ENCODE measurements at regions not wholly inside any gene's neighbourhood (a gene's known extent, or its start where the extent isn't known, plus 50 kb on each side); places are given as distances from the start of the nearest gene placed in this dataset.
"Not testable (repeated sequence)": the region's sequence is repeated elsewhere in the genome, so short reads cannot be mapped to it uniquely, and the experiment has no call there.

GRCh38 chr3:198167339-198168039, 207.5 kb downstream of the LMLN start:
- not testable (repeated sequence) for H3K79me2 ChIP-seq (replicated peaks; ENCODE audit: insufficient read depth, low read length); H3F3A ChIP-seq (ENCODE audit: insufficient read depth, low read length, poor library complexity, severe bottlenecking); H3K27me3 ChIP-seq (ENCODE audit: insufficient read depth, low read depth, low read length); H3K4me3 ChIP-seq (ENCODE audit: low read length); H3K9ac ChIP-seq (ENCODE audit: low read length); H2AFZ ChIP-seq (ENCODE audit: low read depth, low read length); H3K9me3 ChIP-seq (ENCODE audit: low read length); H3K27ac ChIP-seq (ENCODE audit: low read length); H4K20me1 ChIP-seq (ENCODE audit: insufficient read depth); H3K4me2 ChIP-seq (ENCODE audit: low read length); H3K36me3 ChIP-seq (ENCODE audit: insufficient read depth, low read length); H3K9me2 ChIP-seq (ENCODE audit: insufficient read depth, low read length)
- peak; percentile 91 for TF ChIP-seq CTCF (IDR thresholded peaks at IDR 0.05; ENCODE audit: poor library complexity, severe bottlenecking)
- TF ChIP-seq SMC3 (conservative IDR thresholded peaks at IDR 0.05; ENCODE audit: poor library complexity), result peak; percentile 84
- TF ChIP-seq RAD21 (conservative IDR thresholded peaks at IDR 0.05), result peak; percentile 70

GRCh38 chr3:198170781-198171180, 210.8 kb downstream of the LMLN start:
- not testable (repeated sequence) for H3K27ac ChIP-seq (ENCODE audit: low read length); H3K79me2 ChIP-seq (replicated peaks; ENCODE audit: insufficient read depth, low read length); H3K9ac ChIP-seq (ENCODE audit: low read length); H3K9me3 ChIP-seq (ENCODE audit: low read length); H3K4me3 ChIP-seq (ENCODE audit: low read length); H3K4me2 ChIP-seq (ENCODE audit: low read length); H3K27me3 ChIP-seq (ENCODE audit: insufficient read depth, low read depth, low read length); H2AFZ ChIP-seq (ENCODE audit: low read depth, low read length); H3K36me3 ChIP-seq (ENCODE audit: insufficient read depth, low read length); H3K9me2 ChIP-seq (ENCODE audit: insufficient read depth, low read length); H4K20me1 ChIP-seq (ENCODE audit: insufficient read depth); H3F3A ChIP-seq (ENCODE audit: insufficient read depth, low read length, poor library complexity, severe bottlenecking)

- not testable (repeated sequence) for H3K27me3 ChIP-seq (ENCODE audit: insufficient read depth, low read depth, low read length); H3K79me2 ChIP-seq (replicated peaks; ENCODE audit: insufficient read depth, low read length); H3K4me2 ChIP-seq (ENCODE audit: low read length); H3K36me3 ChIP-seq (ENCODE audit: insufficient read depth, low read length); H3K9me3 ChIP-seq (ENCODE audit: low read length); H3K9ac ChIP-seq (ENCODE audit: low read length); H3K4me3 ChIP-seq (ENCODE audit: low read length); H2AFZ ChIP-seq (ENCODE audit: low read depth, low read length); H3F3A ChIP-seq (ENCODE audit: insufficient read depth, low read length, poor library complexity, severe bottlenecking); H4K20me1 ChIP-seq (ENCODE audit: insufficient read depth); H3K27ac ChIP-seq (ENCODE audit: low read length); H3K9me2 ChIP-seq (ENCODE audit: insufficient read depth, low read length)
Observed at GRCh38 chr3:198173080-198173479, 213.1 kb downstream of the LMLN start.

- not testable (repeated sequence) for H3K9me2 ChIP-seq (ENCODE audit: insufficient read depth, low read length); H3K27me3 ChIP-seq (ENCODE audit: insufficient read depth, low read depth, low read length); H3K36me3 ChIP-seq (ENCODE audit: insufficient read depth, low read length); H3K9me3 ChIP-seq (ENCODE audit: low read length); H3K27ac ChIP-seq (ENCODE audit: low read length); H3F3A ChIP-seq (ENCODE audit: insufficient read depth, low read length, poor library complexity, severe bottlenecking); H3K9ac ChIP-seq (ENCODE audit: low read length); H3K4me3 ChIP-seq (ENCODE audit: low read length); H2AFZ ChIP-seq (ENCODE audit: low read depth, low read length); H3K4me2 ChIP-seq (ENCODE audit: low read length); H4K20me1 ChIP-seq (ENCODE audit: insufficient read depth); H3K79me2 ChIP-seq (replicated peaks; ENCODE audit: insufficient read depth, low read length)
Observed at GRCh38 chr3:198173929-198174574, 214.0 kb downstream of the LMLN start.

Data from neural cell (in vitro differentiated cells).